AG04450 (cell line): ENCODE measurements at regions not wholly inside any gene's neighbourhood (a gene's known extent, or its start where the extent isn't known, plus 50 kb on each side); places are given as distances from the start of the nearest gene placed in this dataset.

Source experiments
- CTCF ChIA-PET: fragments of 300-600, 350-600 bp; formaldehyde crosslinking; extraction: SDS; loops from one replicate; lab custom pipeline; 2022; ENCODE audit warnings: antibody characterized with exemption, inconsistent platforms; lab: Charles Lee
- POLR2A ChIA-PET: fragments of 350-600 bp; formaldehyde crosslinking; extraction: SDS; loops from one replicate; lab custom pipeline; 2021; ENCODE audit warnings: antibody characterized with exemption, inconsistent platforms; lab: Yijun Ruan, JAX
- DNase-seq: peaks from one replicate; pipeline ENCODE4 v3.0.0-alpha.2; 2011; ENCODE audit warnings: low read depth, low spot score
- H3K27ac ChIP-seq: one replicate; pipeline ENCODE4 v1.5.1; 2012; ENCODE audit warnings: low read depth, low read length, control low read depth
- H3K27me3 ChIP-seq: one replicate; pipeline ENCODE4 v1.6.0; 2012; ENCODE audit warnings: low read length; ENCODE audit not compliant: control insufficient read depth, insufficient read depth
- H3K4me3 ChIP-seq: 2 replicates; pipeline ENCODE4 v1.5.1; 2011; ENCODE audit warnings: mild to moderate bottlenecking, low read depth, low read length, control low read depth
- H3K9me3 ChIP-seq: 2 replicates; pipeline ENCODE4 v1.5.1; 2012; ENCODE audit warnings: low read length; ENCODE audit not compliant: control insufficient read depth, insufficient read depth
- CTCF ChIP-seq: IDR thresholded peaks from 2 replicates; pipeline ENCODE4 v1.5.1; 2011; ENCODE audit warnings: low read depth, low read length, control low read depth, inconsistent platforms

DNA sequence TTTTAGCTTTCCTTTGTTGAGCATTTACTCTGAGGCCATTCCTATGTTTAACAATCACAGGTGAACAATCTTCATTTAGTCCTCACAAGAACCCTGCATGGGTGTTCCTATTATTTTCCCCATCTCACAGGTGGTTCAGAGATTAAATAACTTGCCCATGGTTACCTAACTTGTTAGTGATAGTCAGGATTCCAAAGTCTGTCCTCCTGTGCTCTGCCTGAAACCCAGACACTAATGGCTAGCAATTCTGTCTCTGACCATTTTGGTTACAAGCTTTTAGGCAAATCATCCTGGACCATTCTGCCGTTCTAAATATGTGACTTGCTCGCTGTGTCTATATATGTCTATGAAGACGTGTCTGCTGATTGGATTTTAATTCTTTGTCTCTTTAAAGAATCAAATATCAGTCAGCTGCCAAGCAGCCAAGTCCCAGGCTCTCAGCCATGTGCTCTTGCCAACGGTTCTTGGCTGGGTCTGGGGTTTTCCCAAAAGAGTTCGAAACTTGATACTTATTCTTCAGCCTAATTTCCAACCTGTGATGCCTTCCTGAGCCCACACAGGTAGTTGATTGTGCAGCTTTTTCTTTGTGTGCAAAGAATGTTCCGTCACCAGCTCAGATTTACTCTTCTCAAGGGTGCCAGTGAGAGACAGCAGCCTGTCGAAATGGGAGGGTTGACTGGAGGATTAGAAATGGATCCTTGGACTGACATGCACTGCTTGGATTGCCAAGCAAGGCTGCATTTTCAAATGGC, 121.7 kb downstream of the NREP start:
- Histone ChIP-seq H3K4me3 (no peak overlapping the region), H3K27ac (no peak overlapping the region), H3K9me3 (peaks cover 13% of the 10 kb centered on the region), H3K27me3 (no peaks in the 10 kb centered on the region)
- ChIA-PET POLR2A (no interaction called here), CTCF (no interaction called here)
- DNase-seq, result no peak
- TF ChIP-seq CTCF, result no peak

- Histone ChIP-seq H3K9me3 (no peaks in the 10 kb centered on the region), H3K27ac (no peak overlapping the region), H3K4me3 (no peak overlapping the region), H3K27me3 (no peaks in the 10 kb centered on the region)
- no peak for TF ChIP-seq CTCF
- CTCF ChIA-PET, result no interaction called here
- POLR2A ChIA-PET, result no interaction called here
- DNase-seq, result no peak
These were observed 119.0 kb upstream of the STARD4 start for GRCh38 chr5:111631328-111631727.

DNA sequence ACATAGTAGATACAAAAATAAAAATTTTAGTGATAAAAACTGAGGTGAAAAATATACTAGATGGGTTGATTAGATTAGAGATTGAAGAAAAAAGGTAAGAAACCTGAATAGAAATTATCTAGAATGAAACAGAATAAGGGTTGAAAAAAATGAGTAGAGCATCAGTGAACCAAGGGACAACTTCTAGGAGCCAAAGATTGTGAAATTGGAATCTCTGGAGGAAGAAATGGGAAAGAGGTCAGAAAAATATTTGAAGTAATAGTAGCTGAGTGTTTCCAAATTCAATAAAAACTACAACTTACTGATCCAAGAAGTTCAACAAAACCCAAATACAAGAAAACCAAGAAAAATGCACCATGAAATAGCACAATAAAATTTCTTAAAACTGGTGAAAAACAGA, 116.6 kb upstream of the STARD4 start:
- ChIA-PET CTCF (interaction anchor here (0.8 kb wide), 1 partner anchor 96 kb away, joined by 3 read pairs; no protein-coding TSS in a partner anchor), POLR2A (no interaction called here)
- no peak for DNase-seq
- no peak for TF ChIP-seq CTCF
- H3K27ac ChIP-seq, result no peak overlapping the region
- H3K9me3 ChIP-seq, result no peaks in the 10 kb centered on the region
- H3K27me3 ChIP-seq, result no peaks in the 10 kb centered on the region
- H3K4me3 ChIP-seq, result no peak overlapping the region

DNA sequence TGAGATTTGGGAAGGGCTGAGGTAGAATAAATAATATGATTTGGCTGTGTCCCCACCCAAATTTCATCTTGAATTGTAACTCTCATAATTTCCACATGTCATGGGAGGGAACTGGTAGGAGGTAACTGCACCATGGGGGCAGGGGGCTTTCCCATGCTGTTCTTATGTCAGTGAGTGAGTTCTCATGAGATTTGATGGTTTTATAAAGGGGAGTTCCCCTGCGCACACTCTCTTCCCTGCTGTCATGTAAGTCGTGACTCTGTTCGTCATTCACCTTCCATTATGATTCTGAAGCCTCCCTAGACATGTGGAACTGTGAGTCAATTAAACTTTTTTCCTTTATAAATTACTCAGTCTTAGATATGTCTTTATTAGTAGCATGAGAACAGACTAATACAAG, 115.5 kb upstream of the STARD4 start:
- Histone ChIP-seq H3K27ac (no peak overlapping the region), H3K9me3 (no peaks in the 10 kb centered on the region), H3K4me3 (no peak overlapping the region), H3K27me3 (no peaks in the 10 kb centered on the region)
- ChIA-PET POLR2A (no interaction called here), CTCF (no interaction called here)
- TF ChIP-seq CTCF, result no peak
- no peak for DNase-seq

DNA sequence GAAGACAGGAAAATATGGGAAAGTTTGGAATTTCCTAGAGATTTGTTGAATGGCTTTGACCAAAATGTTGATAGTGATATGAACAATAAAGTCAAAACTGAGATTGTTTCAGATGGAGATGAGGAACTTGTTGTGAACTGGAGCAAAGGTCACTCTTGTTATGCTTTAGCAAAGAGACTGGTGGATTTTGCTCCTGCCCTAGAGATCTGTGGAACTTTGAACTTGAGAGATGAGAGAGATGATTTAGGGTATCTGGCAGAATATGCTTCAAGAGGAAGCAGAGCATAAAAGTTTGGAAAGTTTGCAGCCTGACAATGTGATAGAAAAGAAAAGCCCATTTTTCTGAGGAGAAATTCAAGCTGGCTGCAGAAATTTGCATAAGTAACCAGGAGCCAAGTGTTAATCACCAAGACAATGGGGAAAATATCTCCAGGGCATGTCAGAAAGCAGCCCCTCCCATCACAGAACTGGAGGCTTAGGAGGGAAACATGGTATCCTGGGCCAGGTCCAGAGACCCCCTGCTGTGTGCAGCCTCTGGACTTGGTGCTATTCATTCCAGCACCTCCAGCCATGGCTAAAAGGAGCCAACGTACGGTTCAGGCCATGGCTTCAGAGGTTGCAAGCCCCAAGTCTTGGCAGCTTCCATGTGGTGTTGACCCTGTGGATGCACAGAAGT, 114.3 kb upstream of the STARD4 start:
- Histone ChIP-seq H3K9me3 (no peaks in the 10 kb centered on the region), H3K4me3 (no peak overlapping the region), H3K27me3 (no peaks in the 10 kb centered on the region), H3K27ac (no peak overlapping the region)
- no peak for DNase-seq
- no peak for TF ChIP-seq CTCF
- ChIA-PET CTCF (no interaction called here), POLR2A (no interaction called here)
